Activated T-cell treated with anti-CD3 and anti-CD28 coated beads, Interleukin-2, amount 50 U/mL, for 48 hours (primary cell): ENCODE measurements at regions not wholly inside any gene's neighbourhood (a gene's known extent, or its start where the extent isn't known, plus 50 kb on each side); places are given as distances from the start of the nearest gene placed in this dataset.
A peak's percentile ranks its signal among the peaks of the same experiment; 100 is the strongest.
"Not testable (repeated sequence)": the region's sequence is repeated elsewhere in the genome, so short reads cannot be mapped to it uniquely, and the experiment has no call there.

Experiments used
- DNase-seq, 2 experiments: peaks; one replicate each; pipeline ENCODE4 v3.0.0-alpha.2; 2020

GRCh38 chr5:1633605-1634336, 110.0 kb upstream of the LPCAT1 start:
- peak; percentile 87 to 90 for DNase-seq

- DNase-seq, result not testable (repeated sequence)
Observed at GRCh38 chr5:1631004-1631403, 107.2 kb upstream of the LPCAT1 start.

- not testable (repeated sequence) for DNase-seq
Observed at GRCh38 chr5:1626397-1626796, 102.6 kb upstream of the LPCAT1 start.

GRCh38 chr5:1619531-1619930, 95.8 kb upstream of the LPCAT1 start:
- DNase-seq, result not testable (repeated sequence)

DNA sequence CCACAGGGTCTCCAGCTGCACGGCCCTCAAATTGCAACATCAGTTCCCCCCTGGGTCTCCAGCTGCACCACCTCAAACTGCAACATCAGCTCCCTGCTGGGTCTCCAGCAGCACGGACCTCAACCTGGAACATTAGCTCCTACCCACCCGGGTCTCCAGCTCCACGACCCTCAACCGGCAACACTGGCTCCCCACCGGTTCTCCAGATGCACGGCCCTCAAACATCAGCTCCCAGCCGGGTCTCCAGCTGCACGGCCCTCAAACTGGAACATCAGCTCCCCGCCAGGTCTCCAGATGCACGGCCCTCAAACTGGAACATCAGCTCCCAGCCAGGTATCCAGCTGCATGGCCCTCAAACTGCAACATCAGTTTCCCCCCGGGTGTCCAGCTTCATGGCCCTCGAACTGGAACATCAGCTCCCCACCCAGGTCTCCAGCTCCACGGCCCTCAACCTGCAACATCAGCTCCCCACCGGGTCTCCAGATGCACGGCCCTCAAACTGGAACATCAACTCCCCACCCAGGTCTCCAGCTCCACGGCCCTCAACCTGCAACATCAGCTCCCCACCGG, 94.6 kb upstream of the LPCAT1 start:
- not testable (repeated sequence) for DNase-seq

GRCh38 chr5:1617236-1617755, 93.5 kb upstream of the LPCAT1 start:
- DNase-seq, result not testable (repeated sequence)

DNA sequence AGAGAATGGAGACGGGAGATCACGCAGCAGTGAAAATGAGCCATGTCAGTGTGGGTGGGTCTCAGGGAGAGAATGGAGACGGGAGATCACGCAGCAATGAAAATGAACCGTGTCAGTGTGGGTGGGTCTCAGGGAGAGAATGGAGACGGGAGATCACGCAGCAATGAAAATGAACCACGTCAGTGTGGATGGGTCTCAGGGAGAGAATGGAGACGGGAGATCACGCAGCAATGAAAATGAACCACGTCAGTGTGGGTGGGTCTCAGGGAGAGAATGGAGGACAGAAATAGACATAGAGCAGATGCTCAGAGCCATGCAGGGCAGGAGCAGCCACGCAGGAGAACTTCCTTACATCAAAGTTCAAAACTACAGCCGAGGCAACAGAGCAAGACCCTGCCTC, 89.8 kb upstream of the LPCAT1 start:
- not testable (repeated sequence) for DNase-seq

GRCh38 chr5:1610526-1610925, 86.8 kb upstream of the LPCAT1 start:
- not testable (repeated sequence) for DNase-seq

DNA sequence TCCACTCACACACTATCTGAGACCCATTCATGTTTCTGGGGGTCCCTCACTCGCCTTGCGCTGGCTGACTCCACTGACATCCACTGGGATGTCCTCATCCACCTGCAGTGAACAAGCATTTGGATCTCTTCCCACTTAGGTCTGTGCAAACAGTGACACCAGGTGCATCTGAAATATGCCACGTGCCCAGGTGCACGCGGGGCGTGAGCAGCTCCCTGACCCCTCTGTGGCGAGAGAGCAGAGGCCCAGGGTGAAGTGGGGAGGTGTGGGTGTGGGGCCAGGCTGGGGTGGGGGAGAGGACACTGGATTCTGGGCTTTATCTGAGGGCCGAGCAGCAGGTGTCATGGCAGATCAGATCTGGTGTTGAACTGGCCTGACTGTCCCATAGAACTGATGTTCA, 85.4 kb upstream of the LPCAT1 start:
- DNase-seq, result not testable (repeated sequence)

- peak in 1 of 2 experiments; percentile 20 for DNase-seq
Observed at GRCh38 chr5:1608336-1608735, 84.6 kb upstream of the LPCAT1 start.

GRCh38 chr5:1606951-1607350, 83.2 kb upstream of the LPCAT1 start:
- not testable (repeated sequence) for DNase-seq

- not testable (repeated sequence) for DNase-seq
Observed at GRCh38 chr5:1603916-1604315, 80.2 kb upstream of the LPCAT1 start.

- DNase-seq, result not testable (repeated sequence)
Observed at GRCh38 chr5:1601565-1601964, 77.8 kb upstream of the LPCAT1 start.

GRCh38 chr5:1598950-1599737, 75.4 kb upstream of the LPCAT1 start:
- peak; percentile 32 to 33 for DNase-seq

DNA sequence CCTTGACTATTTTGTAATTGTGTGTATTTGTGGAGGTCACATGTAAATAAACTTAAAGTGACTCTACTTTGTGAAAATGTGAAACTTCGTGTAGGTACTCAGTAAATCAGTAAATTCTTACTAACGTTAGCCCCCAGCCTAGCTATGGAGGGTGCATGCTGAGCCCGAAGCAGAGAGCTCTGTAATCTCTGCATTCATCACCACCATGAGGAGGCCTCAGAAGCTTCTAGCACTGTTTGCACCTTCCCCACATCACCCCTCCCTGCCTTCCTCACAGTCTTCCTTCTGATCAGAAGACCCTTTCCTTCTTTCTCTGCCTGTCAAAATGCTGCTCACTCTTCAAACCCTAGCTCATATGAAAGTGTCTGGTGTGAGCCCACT, 73.3 kb upstream of the LPCAT1 start:
- DNase-seq, result not testable (repeated sequence)

- not testable (repeated sequence) for DNase-seq
Observed at GRCh38 chr5:1596462-1597092, 72.8 kb upstream of the LPCAT1 start.

- peak; percentile 84 to 88 for DNase-seq
Observed at GRCh38 chr5:1594357-1595106, 70.8 kb upstream of the LPCAT1 start.

GRCh38 chr5:1593903-1594356, 70.2 kb upstream of the LPCAT1 start:
- DNase-seq, result no peak

GRCh38 chr5:1588071-1588694, 64.4 kb upstream of the LPCAT1 start:
- not testable (repeated sequence) for DNase-seq

DNA sequence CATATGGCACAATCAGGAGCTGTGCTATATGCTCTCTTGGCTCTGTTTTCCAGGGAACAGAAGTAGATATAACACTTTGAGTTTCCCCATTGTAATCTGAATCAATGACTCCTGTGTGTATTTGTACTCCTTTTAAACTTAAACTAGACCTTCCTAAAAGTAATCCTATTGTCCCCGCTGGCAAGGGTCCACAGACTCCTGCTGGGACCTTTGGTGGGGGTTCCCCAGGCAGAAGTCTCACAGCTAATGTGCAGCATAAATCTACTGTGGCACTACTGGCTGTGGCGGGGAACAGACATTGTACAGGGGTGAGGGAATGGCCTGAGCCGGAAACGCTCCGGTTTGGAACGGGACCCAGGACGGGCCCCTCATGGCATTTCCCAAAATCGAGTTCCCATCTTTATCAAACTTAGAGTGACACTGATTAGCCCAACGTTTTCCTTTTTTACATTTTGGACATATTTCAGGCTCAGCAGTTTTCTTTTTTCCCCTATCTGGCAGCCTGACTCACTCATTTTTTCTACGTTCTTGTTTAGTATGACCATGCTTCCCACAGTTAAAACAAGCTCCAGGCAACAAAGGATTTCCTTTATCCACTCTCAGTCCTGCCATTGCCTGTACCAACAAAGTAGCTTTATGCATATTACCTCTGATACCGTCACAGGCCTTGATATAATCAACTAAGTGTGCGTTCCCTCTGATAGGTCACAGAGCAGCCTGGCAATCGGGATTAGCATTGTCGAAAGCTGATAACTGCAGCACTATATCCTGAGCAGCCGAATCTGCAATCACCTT, 59.5 kb upstream of the LPCAT1 start:
- DNase-seq, result not testable (repeated sequence)

GRCh38 chr5:1579389-1579788, 55.6 kb upstream of the LPCAT1 start:
- DNase-seq, result not testable (repeated sequence)
